ENCODE measurements at regions not wholly inside any gene's neighbourhood (a gene's known extent, or its start where the extent isn't known, plus 50 kb on each side); places are given as distances from the start of the nearest gene placed in this dataset.

- ATAC-seq = no peak
- Mint-ChIP-seq H3K27me3 (no peaks in the 10 kb centered on the region), H3K36me3 (ENCODE audit: low read depth) (no peaks in the 10 kb centered on the region), H3K9me3 (peaks cover 12% of the 10 kb centered on the region), H3K4me1 (ENCODE audit: low read depth) (no peaks in the 10 kb centered on the region), H3K27ac (no peak overlapping the region), H3K4me3 (no peak overlapping the region)
- no peak for DNase-seq
- ChIA-PET POLR2A (no interaction called here), CTCF (interaction anchor here (1.3 kb wide), 1 partner anchor 34 kb away, joined by 3 read pairs; no protein-coding TSS in a partner anchor)
- intact Hi-C loops (cut with micrococcal nuclease) = no loop called here
- no peak for TF ChIP-seq CTCF (IDR thresholded peaks at IDR 0.05)
Observed at GRCh38 chr2:85950743-85951142, 62.0 kb upstream of the ST3GAL5 start.

GRCh38 chr2:85949280-85949679 lies 60.5 kb upstream of the ST3GAL5 start:
- no peak overlapping the region for H3K27ac Mint-ChIP-seq
- ATAC-seq (no peak), DNase-seq (no peak)
- H3K4me3 Mint-ChIP-seq = no peak overlapping the region
- H3K36me3 Mint-ChIP-seq (ENCODE audit: low read depth) = no peaks in the 10 kb centered on the region
- H3K9me3 Mint-ChIP-seq = peaks cover 14% of the 10 kb centered on the region
- H3K4me1 Mint-ChIP-seq (ENCODE audit: low read depth) = no peaks in the 10 kb centered on the region
- CTCF ChIA-PET = interaction anchor here (0.8 to 1.3 kb wide), 3 partner anchors 35 to 132 kb away, joined by 3 to 4 read pairs (median 3); no protein-coding TSS in a partner anchor
- intact Hi-C loops (cut with micrococcal nuclease) = no loop called here
- no peaks in the 10 kb centered on the region for H3K27me3 Mint-ChIP-seq
- POLR2A ChIA-PET = no interaction called here
- TF ChIP-seq CTCF (IDR thresholded peaks at IDR 0.05) = no peak

GRCh38 chr2:85947593-85947992 lies 58.8 kb upstream of the ST3GAL5 start:
- peaks cover 5% of the 10 kb centered on the region for H3K36me3 Mint-ChIP-seq (ENCODE audit: low read depth)
- TF ChIP-seq CTCF (IDR thresholded peaks at IDR 0.05) = no peak
- no peaks in the 10 kb centered on the region for H3K27me3 Mint-ChIP-seq
- peaks cover 24% of the 10 kb centered on the region for H3K9me3 Mint-ChIP-seq
- no peak overlapping the region for H3K4me3 Mint-ChIP-seq
- CTCF ChIA-PET = interaction anchor here (1.0 kb wide), 1 partner anchor 11 kb away, joined by 3 read pairs; no protein-coding TSS in a partner anchor
- H3K27ac Mint-ChIP-seq = no peak overlapping the region
- no peaks in the 10 kb centered on the region for H3K4me1 Mint-ChIP-seq (ENCODE audit: low read depth)
- intact Hi-C loops (cut with micrococcal nuclease) = no loop called here
- DNase-seq (no peak), ATAC-seq (no peak)
- POLR2A ChIA-PET = interaction anchor here (1.1 kb wide), 1 partner anchor 17 kb away, joined by 3 read pairs; no protein-coding TSS in a partner anchor

- peaks cover 32% of the 10 kb centered on the region for H3K9me3 Mint-ChIP-seq
- CTCF ChIA-PET = interaction anchor here (1.0 kb wide), 1 partner anchor 14 kb away, joined by 3 read pairs; no protein-coding TSS in a partner anchor
- no peaks in the 10 kb centered on the region for H3K4me1 Mint-ChIP-seq (ENCODE audit: low read depth)
- no peak for TF ChIP-seq CTCF (IDR thresholded peaks at IDR 0.05)
- H3K4me3 Mint-ChIP-seq = no peak overlapping the region
- intact Hi-C loops (cut with micrococcal nuclease) = no loop called here
- no peaks in the 10 kb centered on the region for H3K27me3 Mint-ChIP-seq
- ATAC-seq (no peak), DNase-seq (no peak)
- H3K27ac Mint-ChIP-seq = no peak overlapping the region
- H3K36me3 Mint-ChIP-seq (ENCODE audit: low read depth) = peaks cover 5% of the 10 kb centered on the region
- POLR2A ChIA-PET = interaction anchor here (1.0 kb wide), 1 partner anchor 93 kb away, joined by 3 read pairs; no protein-coding TSS in a partner anchor
Observed at GRCh38 chr2:85945586-85945985, 56.8 kb upstream of the ST3GAL5 start.

- POLR2A ChIA-PET = interaction anchor here (1.0 kb wide), 1 partner anchor 92 kb away, joined by 3 read pairs; no protein-coding TSS in a partner anchor
- peaks cover 5% of the 10 kb centered on the region for H3K36me3 Mint-ChIP-seq (ENCODE audit: low read depth)
- CTCF ChIA-PET = interaction anchor here (1.0 kb wide), 1 partner anchor 15 kb away, joined by 3 read pairs; no protein-coding TSS in a partner anchor
Observed at GRCh38 chr2:85945172-85945571, 56.4 kb upstream of the ST3GAL5 start.

More at GRCh38 chr2:85945172-85945571, 56.4 kb upstream of the ST3GAL5 start:
- no peak overlapping the region for H3K4me3 Mint-ChIP-seq
- no peak for TF ChIP-seq CTCF (IDR thresholded peaks at IDR 0.05)
- no peak overlapping the region for H3K27ac Mint-ChIP-seq
- ATAC-seq (no peak), DNase-seq (no peak)
- no peaks in the 10 kb centered on the region for H3K27me3 Mint-ChIP-seq
- intact Hi-C loops (cut with micrococcal nuclease) = no loop called here
- H3K9me3 Mint-ChIP-seq = peaks cover 32% of the 10 kb centered on the region
- H3K4me1 Mint-ChIP-seq (ENCODE audit: low read depth) = no peaks in the 10 kb centered on the region
